Activated T-helper 17 cell treated with anti-CD3 and anti-CD28 coated beads, Interleukin-2, amount 50 U/mL, for 72 hours (primary cell): ENCODE measurements at regions not wholly inside any gene's neighbourhood (a gene's known extent, or its start where the extent isn't known, plus 50 kb on each side); places are given as distances from the start of the nearest gene placed in this dataset.

Experiments used
- ATAC-seq: fragments of 150-1000 bp; cut with Tn5 transposase; replicated peaks from 2 replicates; pipeline ENCODE4 v1.10.0; 2021; ENCODE audit warnings: mild to moderate bottlenecking, moderate library complexity
- H3K27ac Mint-ChIP-seq: one replicate; pipeline ENCODE4 v1.8.0; 2022; ENCODE audit warnings: mixed read lengths
- H3K27me3 Mint-ChIP-seq: one replicate; pipeline ENCODE4 v1.8.0; 2022; ENCODE audit warnings: mixed read lengths
- H3K36me3 Mint-ChIP-seq: one replicate; pipeline ENCODE4 v1.8.0; 2022; ENCODE audit warnings: low read depth, mild to moderate bottlenecking, mixed read lengths
- H3K4me1 Mint-ChIP-seq: one replicate; pipeline ENCODE4 v1.8.0; 2022; ENCODE audit warnings: mixed read lengths
- H3K4me3 Mint-ChIP-seq: one replicate; pipeline ENCODE4 v1.8.0; 2022; ENCODE audit warnings: mild to moderate bottlenecking, mixed read lengths
- H3K9me3 Mint-ChIP-seq: one replicate; pipeline ENCODE4 v1.8.0; 2022; ENCODE audit warnings: mixed read lengths

DNA sequence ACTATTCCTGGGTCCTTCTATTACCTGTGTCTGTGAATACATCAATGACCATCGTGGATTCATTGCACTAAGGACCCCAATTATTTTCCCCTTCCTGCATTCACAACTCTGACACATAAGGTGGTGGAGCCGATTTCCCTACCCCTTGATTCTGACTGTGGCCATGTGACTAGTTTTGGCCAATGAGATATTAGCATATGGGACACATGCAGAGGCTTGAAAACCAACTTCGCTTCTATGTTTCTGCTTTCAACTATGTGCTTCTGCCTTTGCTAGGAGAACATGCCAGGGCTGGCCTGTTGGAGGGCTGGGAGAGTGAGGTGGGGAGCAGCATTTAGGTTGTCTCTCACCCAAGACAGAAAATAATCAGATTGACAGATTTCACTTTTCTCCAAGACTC is 483.1 kb upstream of the JAG1 start:
- H3K9me3 Mint-ChIP-seq, result no peaks in the 10 kb centered on the region
- no peak overlapping the region for H3K27ac Mint-ChIP-seq
- no peaks in the 10 kb centered on the region for H3K36me3 Mint-ChIP-seq
- no peak for ATAC-seq
- H3K4me3 Mint-ChIP-seq, result no peak overlapping the region
- no peaks in the 10 kb centered on the region for H3K4me1 Mint-ChIP-seq
- H3K27me3 Mint-ChIP-seq, result no peaks in the 10 kb centered on the region

DNA sequence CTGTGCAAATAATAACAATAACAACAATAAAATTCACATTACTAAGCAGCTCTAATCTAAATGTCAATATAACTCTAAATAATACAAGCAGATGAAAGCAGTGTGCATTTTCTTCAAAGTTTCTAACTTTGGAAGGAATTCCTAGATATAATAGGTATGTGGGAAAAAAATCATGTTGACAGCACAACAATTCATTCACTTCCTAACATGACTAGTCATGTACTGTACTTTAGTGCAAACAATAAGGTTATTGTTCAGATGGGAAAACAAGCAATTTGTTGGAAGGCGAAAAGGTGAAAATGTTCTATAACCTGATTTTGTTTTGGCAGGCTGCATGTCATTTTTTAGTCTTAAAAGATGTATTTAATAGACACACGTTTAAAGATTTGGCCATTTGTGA is 484.3 kb upstream of the JAG1 start:
- no peaks in the 10 kb centered on the region for H3K36me3 Mint-ChIP-seq
- no peak for ATAC-seq
- peaks cover 4% of the 10 kb centered on the region for H3K9me3 Mint-ChIP-seq
- H3K4me1 Mint-ChIP-seq, result no peaks in the 10 kb centered on the region
- no peaks in the 10 kb centered on the region for H3K27me3 Mint-ChIP-seq
- no peak overlapping the region for H3K27ac Mint-ChIP-seq
- no peak overlapping the region for H3K4me3 Mint-ChIP-seq

DNA sequence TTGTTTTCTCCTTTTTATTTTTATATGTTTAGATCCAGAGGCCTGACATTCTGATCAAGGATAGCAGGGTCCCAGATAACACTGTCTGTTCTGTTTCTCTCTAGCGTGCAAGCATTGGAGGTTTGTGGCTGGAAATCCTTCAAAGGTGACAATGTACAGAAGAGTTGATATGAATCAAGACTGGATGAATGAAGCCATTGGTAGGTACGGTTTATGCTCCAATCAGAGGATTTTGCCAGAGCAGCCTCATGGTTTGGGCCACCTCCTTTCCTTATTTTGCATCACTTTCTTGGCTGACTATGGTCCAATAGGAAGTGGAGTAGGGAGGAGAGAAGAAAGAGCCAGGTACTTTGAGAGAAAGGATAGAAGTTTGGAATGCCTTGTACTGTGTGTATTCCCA is 484.8 kb upstream of the JAG1 start:
- H3K27me3 Mint-ChIP-seq, result peaks cover 3% of the 10 kb centered on the region
- H3K36me3 Mint-ChIP-seq, result no peaks in the 10 kb centered on the region
- no peak overlapping the region for H3K27ac Mint-ChIP-seq
- no peaks in the 10 kb centered on the region for H3K4me1 Mint-ChIP-seq
- no peak overlapping the region for H3K4me3 Mint-ChIP-seq
- H3K9me3 Mint-ChIP-seq, result peaks cover 4% of the 10 kb centered on the region
- ATAC-seq, result no peak

DNA sequence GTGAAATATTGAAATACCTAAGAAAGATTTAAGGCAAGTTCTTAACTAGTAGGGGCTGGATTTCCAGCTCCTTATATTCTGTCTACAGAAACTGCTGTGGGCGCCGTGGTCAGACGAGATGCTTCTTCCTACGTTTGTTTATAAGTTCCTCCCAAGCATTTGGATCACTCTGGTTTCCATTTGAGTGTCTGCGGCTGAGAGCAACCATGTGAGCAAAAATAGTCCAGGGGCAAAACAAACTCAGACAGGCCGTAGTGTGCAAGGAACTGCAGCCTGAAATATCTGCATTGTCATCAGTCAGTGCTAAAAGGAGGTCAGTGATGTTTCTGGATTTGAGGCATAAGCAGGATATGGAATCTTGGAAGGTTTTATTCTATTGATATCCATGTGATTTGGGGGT is 485.9 kb upstream of the JAG1 start:
- no peak for ATAC-seq
- H3K27me3 Mint-ChIP-seq, result peaks cover 3% of the 10 kb centered on the region
- H3K4me1 Mint-ChIP-seq, result no peaks in the 10 kb centered on the region
- H3K36me3 Mint-ChIP-seq, result no peaks in the 10 kb centered on the region
- H3K4me3 Mint-ChIP-seq, result no peak overlapping the region
- peaks cover 4% of the 10 kb centered on the region for H3K9me3 Mint-ChIP-seq
- no peak overlapping the region for H3K27ac Mint-ChIP-seq

DNA sequence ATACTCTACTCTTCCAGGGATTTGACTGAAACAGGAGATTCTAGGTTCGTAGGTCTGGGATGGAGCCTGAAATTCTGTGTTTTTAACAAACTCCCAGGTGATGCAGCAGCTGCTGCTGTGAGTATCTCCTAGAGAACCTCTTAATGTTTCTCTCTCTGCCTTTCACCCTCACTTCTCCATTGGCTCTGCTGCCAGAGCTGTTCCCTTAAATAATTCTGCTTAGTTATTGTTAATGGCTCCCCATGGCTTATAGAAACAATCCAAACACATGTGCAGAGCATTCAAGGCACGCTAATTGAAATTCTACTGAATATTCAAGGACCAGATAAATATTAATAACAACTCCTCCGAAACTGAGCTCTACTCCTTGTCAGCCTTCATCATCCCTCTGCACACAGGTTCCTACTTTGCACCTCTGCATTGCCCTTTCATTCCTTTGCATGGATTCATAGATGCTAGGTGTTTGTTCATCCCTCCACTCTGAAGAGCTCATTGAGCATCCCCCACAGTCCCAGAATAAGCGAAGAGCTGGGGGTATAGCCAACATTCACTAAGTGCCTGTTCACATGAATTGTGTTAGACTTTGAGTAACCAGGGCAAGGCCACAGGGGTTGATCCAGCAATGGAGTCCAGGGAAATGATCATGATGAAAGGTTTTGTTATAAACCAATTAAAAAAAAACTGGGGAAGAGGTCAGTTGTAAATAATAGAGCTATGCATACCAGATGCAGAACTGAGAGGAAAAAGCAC is 488.4 kb upstream of the JAG1 start:
- H3K36me3 Mint-ChIP-seq, result no peaks in the 10 kb centered on the region
- H3K4me3 Mint-ChIP-seq, result no peak overlapping the region
- no peak for ATAC-seq
- H3K27ac Mint-ChIP-seq, result no peak overlapping the region
- peaks cover 3% of the 10 kb centered on the region for H3K27me3 Mint-ChIP-seq
- H3K9me3 Mint-ChIP-seq, result peaks cover 9% of the 10 kb centered on the region
- H3K4me1 Mint-ChIP-seq, result no peaks in the 10 kb centered on the region

DNA sequence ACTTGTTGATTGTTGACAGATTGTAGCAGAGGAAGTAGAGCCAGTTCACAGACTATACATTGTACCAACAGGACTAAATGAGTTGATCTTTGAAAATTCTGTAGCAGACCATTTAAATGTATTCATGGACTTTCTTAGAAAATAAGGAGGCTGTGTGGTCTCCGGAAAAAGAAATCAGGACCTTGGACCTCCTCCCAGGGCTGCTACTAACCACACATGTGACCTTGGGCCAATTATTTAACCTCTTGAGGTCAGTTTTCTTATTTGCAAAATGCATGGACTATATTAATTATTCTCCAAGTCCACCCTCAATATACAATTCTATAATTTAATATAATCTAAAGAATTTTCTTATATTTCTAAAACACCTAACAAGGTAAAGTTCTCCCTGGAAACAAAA is 492.0 kb upstream of the JAG1 start:
- Mint-ChIP-seq H3K27ac (no peak overlapping the region), H3K36me3 (no peaks in the 10 kb centered on the region), H3K4me1 (no peaks in the 10 kb centered on the region), H3K9me3 (peaks cover 9% of the 10 kb centered on the region), H3K4me3 (no peak overlapping the region), H3K27me3 (peaks cover 3% of the 10 kb centered on the region)
- no peak for ATAC-seq

DNA sequence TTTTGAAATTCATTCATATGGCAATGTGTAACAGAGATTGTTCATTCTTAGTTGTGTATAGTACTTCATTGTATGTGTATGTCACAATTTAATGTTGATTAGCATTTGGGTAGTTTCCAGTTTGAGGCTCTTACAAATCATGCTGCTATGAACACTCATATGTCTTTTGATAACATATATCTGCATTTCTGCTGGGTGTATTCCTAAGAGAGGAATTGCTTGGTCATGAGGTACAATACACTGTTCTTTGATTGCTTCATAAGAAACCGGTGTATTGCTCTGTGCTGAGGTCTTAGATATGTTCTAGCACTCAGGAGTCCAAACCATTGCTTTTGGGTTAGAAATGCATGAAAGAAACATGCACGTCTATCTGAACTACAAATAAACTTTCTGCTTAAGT is 492.9 kb upstream of the JAG1 start:
- H3K27me3 Mint-ChIP-seq, result peaks cover 3% of the 10 kb centered on the region
- no peak overlapping the region for H3K4me3 Mint-ChIP-seq
- ATAC-seq, result no peak

DNA sequence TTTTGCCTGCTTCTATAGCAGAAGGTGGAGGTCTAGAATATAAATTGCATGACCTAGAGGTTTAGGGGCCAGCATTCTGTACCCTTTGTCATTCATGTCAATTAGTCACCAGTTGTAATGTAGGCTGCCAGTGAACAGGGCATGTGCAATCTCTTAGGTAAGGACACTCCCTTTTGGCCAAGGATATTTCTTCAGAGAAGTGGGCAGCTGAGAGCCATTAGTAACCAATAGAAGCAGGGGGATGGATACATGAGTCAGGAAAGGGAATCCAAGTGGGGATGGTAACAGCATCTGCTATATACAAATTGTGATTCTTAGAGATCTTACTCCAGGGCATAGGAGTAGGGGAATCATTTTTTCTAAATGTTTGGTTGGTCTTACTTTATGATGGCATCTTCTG is 494.2 kb upstream of the JAG1 start:
- ATAC-seq, result no peak
- no peak overlapping the region for H3K4me3 Mint-ChIP-seq

More for the DNA sequence above, 492.9 kb upstream of the JAG1 start:
- H3K36me3 Mint-ChIP-seq, result no peaks in the 10 kb centered on the region
- no peaks in the 10 kb centered on the region for H3K4me1 Mint-ChIP-seq
- no peak overlapping the region for H3K27ac Mint-ChIP-seq
- H3K9me3 Mint-ChIP-seq, result peaks cover 9% of the 10 kb centered on the region

DNA sequence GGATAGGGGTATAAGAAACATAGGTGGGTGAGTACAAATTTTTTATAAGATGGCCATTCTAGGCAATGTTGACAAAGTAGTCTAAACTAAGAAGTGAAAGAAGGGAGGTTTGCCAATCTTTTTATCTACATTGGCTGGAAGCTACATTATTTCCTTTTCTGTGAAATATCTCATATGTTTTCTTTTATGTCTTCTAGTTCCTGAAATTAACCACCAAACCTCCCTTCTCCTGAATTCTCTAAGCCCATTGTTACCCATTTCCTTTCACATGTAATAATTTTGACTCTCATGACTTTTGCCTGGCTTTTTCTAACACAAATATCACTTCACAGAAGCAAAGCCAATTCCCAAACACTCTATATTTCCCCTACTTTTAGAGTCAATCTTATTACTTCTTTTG is 496.2 kb upstream of the JAG1 start:
- H3K4me3 Mint-ChIP-seq, result no peak overlapping the region
- ATAC-seq, result no peak
- no peaks in the 10 kb centered on the region for H3K4me1 Mint-ChIP-seq
- H3K36me3 Mint-ChIP-seq, result no peaks in the 10 kb centered on the region
- peaks cover 6% of the 10 kb centered on the region for H3K9me3 Mint-ChIP-seq
- H3K27ac Mint-ChIP-seq, result no peak overlapping the region
- H3K27me3 Mint-ChIP-seq, result no peaks in the 10 kb centered on the region

More for the DNA sequence above, 494.2 kb upstream of the JAG1 start:
- Mint-ChIP-seq H3K27ac (no peak overlapping the region), H3K36me3 (no peaks in the 10 kb centered on the region), H3K4me1 (no peaks in the 10 kb centered on the region), H3K9me3 (peaks cover 6% of the 10 kb centered on the region), H3K27me3 (peaks cover 3% of the 10 kb centered on the region)

DNA sequence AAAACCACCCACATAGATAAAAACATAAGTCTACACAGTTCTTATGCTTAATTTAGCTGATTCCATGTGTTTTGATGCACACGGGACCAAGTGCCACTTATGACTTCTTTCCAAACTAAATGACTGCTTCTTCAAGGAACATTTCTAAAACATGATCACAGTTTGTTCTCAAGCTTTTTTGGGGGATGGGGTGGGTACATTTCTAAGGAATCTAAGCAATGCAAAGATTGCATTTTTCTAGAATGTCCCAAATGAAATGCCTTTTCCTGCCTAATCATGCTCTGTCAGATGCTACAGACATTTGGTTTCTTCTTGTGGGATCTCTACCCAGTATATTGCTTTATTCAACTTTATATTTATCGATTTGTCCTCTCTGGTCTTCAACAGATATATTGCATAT is 496.8 kb upstream of the JAG1 start:
- no peak for ATAC-seq
- no peak overlapping the region for H3K4me3 Mint-ChIP-seq
- H3K4me1 Mint-ChIP-seq, result no peaks in the 10 kb centered on the region
- no peaks in the 10 kb centered on the region for H3K27me3 Mint-ChIP-seq
- peaks cover 9% of the 10 kb centered on the region for H3K9me3 Mint-ChIP-seq
- no peak overlapping the region for H3K27ac Mint-ChIP-seq
- H3K36me3 Mint-ChIP-seq, result no peaks in the 10 kb centered on the region

DNA sequence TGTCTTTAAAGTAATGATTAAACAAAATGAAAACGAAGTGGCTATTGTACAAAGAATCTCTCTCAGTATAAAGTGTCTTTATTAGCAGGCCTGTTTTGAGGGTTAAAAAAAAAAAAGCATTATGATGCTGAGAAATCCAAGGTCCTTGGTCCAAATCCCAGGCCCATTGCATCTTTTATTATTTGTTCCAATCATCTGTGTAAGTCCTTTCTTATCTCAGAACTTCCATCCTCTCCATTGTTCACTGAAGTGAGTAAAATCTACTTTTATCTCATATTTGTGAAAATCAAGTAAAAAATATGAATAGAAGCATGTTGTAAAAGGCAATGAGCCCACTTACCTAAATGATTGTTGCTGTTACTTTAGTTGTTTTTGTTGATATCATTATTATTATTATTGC is 499.1 kb upstream of the JAG1 start:
- H3K36me3 Mint-ChIP-seq, result no peaks in the 10 kb centered on the region
- ATAC-seq, result no peak
- no peaks in the 10 kb centered on the region for H3K4me1 Mint-ChIP-seq
- H3K4me3 Mint-ChIP-seq, result no peak overlapping the region
- no peak overlapping the region for H3K27ac Mint-ChIP-seq
- peaks cover under 1% of the 10 kb centered on the region for H3K27me3 Mint-ChIP-seq
- peaks cover 4% of the 10 kb centered on the region for H3K9me3 Mint-ChIP-seq

DNA sequence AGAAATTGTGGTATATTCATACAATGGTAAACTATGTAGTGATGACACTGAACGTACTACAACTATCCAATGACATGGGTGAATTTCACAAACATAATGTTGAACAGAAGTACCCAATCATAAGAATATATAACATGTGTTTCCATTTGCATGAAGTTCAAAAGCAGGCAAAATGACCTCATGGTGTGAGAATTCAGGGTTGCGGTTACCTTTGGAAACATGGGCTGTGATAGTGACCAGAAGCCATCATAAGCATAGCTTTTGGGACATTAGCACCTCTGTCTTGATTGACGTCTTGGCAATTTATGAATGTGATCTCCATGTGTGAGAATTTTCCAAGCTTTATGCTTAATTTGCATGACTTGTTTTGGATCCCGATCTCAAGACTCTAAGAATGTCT is 500.1 kb upstream of the JAG1 start:
- no peak for ATAC-seq
- H3K27ac Mint-ChIP-seq, result no peak overlapping the region

DNA sequence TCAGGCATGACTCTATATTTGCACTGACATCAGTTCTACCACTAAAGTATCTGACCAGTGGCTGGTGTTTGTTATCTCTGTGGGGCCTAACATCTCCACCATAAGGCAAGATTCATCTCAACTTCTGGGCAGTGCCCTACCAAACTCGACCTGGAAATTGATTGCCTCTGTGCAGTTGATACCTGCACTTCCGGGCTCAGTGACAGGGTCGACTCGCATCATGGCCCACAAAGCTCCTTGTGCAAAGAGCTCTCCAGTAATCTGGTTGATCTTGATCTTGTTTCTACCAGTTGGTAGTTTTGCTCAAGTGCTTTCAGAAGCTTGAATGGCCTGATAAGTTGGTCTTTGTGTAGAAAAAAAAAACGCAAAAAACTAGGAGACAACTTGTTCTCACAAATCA is 501.1 kb upstream of the JAG1 start:
- H3K36me3 Mint-ChIP-seq, result no peaks in the 10 kb centered on the region
- no peaks in the 10 kb centered on the region for H3K4me1 Mint-ChIP-seq
- no peak overlapping the region for H3K4me3 Mint-ChIP-seq
- H3K27me3 Mint-ChIP-seq, result peaks cover 3% of the 10 kb centered on the region
- no peak for ATAC-seq
- no peak overlapping the region for H3K27ac Mint-ChIP-seq
- peaks cover 4% of the 10 kb centered on the region for H3K9me3 Mint-ChIP-seq

More for the DNA sequence above, 500.1 kb upstream of the JAG1 start:
- Mint-ChIP-seq H3K4me3 (no peak overlapping the region), H3K27me3 (peaks cover 3% of the 10 kb centered on the region), H3K36me3 (no peaks in the 10 kb centered on the region), H3K4me1 (no peaks in the 10 kb centered on the region), H3K9me3 (peaks cover 4% of the 10 kb centered on the region)

DNA sequence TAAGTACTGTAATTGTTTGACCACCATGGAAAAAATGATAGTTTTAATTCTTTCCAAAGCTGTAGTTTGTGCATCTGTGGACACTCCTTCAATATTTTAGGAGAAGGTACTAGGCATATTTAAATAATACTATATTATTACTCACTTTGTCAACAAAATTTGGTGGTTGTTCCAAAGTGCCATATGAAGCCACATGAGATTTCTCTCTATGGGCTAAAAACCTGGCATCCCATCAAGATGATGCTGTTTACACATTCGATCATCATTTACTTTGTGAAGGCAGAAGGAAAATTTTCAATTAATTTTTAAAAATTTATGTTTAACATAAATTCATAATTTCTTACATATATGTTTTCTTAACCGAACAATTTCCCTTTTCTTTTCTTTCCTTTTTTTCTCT is 502.6 kb upstream of the JAG1 start:
- H3K36me3 Mint-ChIP-seq, result no peaks in the 10 kb centered on the region
- H3K27ac Mint-ChIP-seq, result no peak overlapping the region
- no peak for ATAC-seq
- peaks cover 3% of the 10 kb centered on the region for H3K27me3 Mint-ChIP-seq
- H3K9me3 Mint-ChIP-seq, result peaks cover 4% of the 10 kb centered on the region
- no peaks in the 10 kb centered on the region for H3K4me1 Mint-ChIP-seq
- no peak overlapping the region for H3K4me3 Mint-ChIP-seq

DNA sequence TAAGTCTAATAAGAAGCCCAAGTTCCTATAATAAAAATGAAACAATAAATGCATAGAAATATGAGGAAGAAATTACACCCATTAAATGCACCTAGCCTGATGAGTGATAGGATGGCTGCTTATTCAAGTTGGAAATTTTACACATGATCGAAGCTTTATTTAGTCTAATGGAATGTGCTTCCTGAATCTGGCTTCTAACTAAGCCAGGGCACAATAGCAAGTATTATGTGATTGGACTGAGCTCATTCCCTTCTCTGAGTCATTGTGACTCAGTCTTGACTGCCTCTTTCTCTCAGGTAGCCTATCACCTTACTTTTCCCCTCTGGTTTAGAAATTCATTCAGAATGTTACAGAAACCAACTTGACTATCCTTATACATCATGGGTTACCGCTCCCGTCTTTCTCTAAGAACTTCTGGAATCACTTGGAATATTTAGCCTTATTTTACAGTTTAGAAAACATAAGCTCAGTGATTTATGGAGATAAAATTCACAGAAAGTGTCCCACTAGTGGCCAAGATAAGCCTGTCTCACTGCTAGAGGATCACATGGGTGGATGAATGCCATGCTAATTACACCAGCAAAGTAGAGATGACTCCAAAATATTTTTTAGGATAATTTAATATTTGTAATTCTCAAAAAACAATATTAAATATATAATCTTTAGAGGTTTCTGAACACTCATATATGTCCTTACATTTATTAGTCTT is 505.3 kb upstream of the JAG1 start:
- no peaks in the 10 kb centered on the region for H3K4me1 Mint-ChIP-seq
- no peak overlapping the region for H3K4me3 Mint-ChIP-seq
- H3K27ac Mint-ChIP-seq, result no peak overlapping the region
- H3K36me3 Mint-ChIP-seq, result no peaks in the 10 kb centered on the region
- ATAC-seq, result no peak
- H3K27me3 Mint-ChIP-seq, result peaks cover 3% of the 10 kb centered on the region
- H3K9me3 Mint-ChIP-seq, result peaks cover 4% of the 10 kb centered on the region
